Neuron (in vitro differentiated cells): ENCODE measurements at regions not wholly inside any gene's neighbourhood (a gene's known extent, or its start where the extent isn't known, plus 50 kb on each side); places are given as distances from the start of the nearest gene placed in this dataset.
"Not testable (repeated sequence)": the region's sequence is repeated elsewhere in the genome, so short reads cannot be mapped to it uniquely, and the experiment has no call there.

Experiments
- H2AFZ ChIP-seq: one replicate; pipeline ENCODE4 v1.6.1; 2013; ENCODE audit warnings: low read depth, mild to moderate bottlenecking, inconsistent platforms, low read length, moderate library complexity
- H3K27me3 ChIP-seq: one replicate; pipeline ENCODE4 v1.6.1; 2013; ENCODE audit warnings: low read length; ENCODE audit not compliant: insufficient read depth
- H3K36me3 ChIP-seq: one replicate; pipeline ENCODE4 v1.6.1; 2013; ENCODE audit warnings: low read length; ENCODE audit not compliant: insufficient read depth
- H3K4me1 ChIP-seq: one replicate; pipeline ENCODE4 v1.6.1; 2013; ENCODE audit warnings: low read length; ENCODE audit not compliant: insufficient read depth
- H3K4me3 ChIP-seq: 2 replicates; pipeline ENCODE4 v1.5.1; 2013; ENCODE audit warnings: mild to moderate bottlenecking, low read length, moderate library complexity
- H3K9me3 ChIP-seq: one replicate; pipeline ENCODE4 v1.6.1; 2013; ENCODE audit warnings: low read length

GRCh38 chr10:28906011-28906411, 228.7 kb downstream of the BAMBI start:
- H3K4me3 ChIP-seq, result no peak overlapping the region
- peaks cover 4% of the 10 kb centered on the region for H3K27me3 ChIP-seq
- H3K36me3 ChIP-seq, result no peaks in the 10 kb centered on the region
- H3K9me3 ChIP-seq, result peaks cover 2% of the 10 kb centered on the region
- H2AFZ ChIP-seq, result no peak overlapping the region
- no peaks in the 10 kb centered on the region for H3K4me1 ChIP-seq

GRCh38 chr10:28906415-28906814, 229.1 kb downstream of the BAMBI start:
- H3K9me3 ChIP-seq, result peaks cover 1% of the 10 kb centered on the region
- no peaks in the 10 kb centered on the region for H3K36me3 ChIP-seq
- no peaks in the 10 kb centered on the region for H3K4me1 ChIP-seq
- H3K4me3 ChIP-seq, result no peak overlapping the region
- peaks cover 4% of the 10 kb centered on the region for H3K27me3 ChIP-seq
- no peak overlapping the region for H2AFZ ChIP-seq

GRCh38 chr10:28906934-28907333, 229.6 kb downstream of the BAMBI start:
- Histone ChIP-seq H3K9me3 (no peaks in the 10 kb centered on the region), H3K4me3 (no peak overlapping the region), H3K4me1 (no peaks in the 10 kb centered on the region), H2AFZ (no peak overlapping the region), H3K27me3 (peaks cover 4% of the 10 kb centered on the region), H3K36me3 (no peaks in the 10 kb centered on the region)

GRCh38 chr10:28909875-28910274, 232.6 kb downstream of the BAMBI start:
- H3K4me3 ChIP-seq, result no peak overlapping the region
- H2AFZ ChIP-seq, result no peak overlapping the region
- peaks cover under 1% of the 10 kb centered on the region for H3K27me3 ChIP-seq
- H3K4me1 ChIP-seq, result no peaks in the 10 kb centered on the region
- H3K9me3 ChIP-seq, result no peaks in the 10 kb centered on the region
- H3K36me3 ChIP-seq, result no peaks in the 10 kb centered on the region

GRCh38 chr10:28910956-28911355, 233.6 kb downstream of the BAMBI start:
- Histone ChIP-seq H3K4me1 (no peaks in the 10 kb centered on the region), H3K36me3 (no peaks in the 10 kb centered on the region), H3K4me3 (no peak overlapping the region), H3K27me3 (no peaks in the 10 kb centered on the region), H3K9me3 (no peaks in the 10 kb centered on the region), H2AFZ (no peak overlapping the region)

- H3K27me3 ChIP-seq, H3K4me1 ChIP-seq, H3K36me3 ChIP-seq, H3K9me3 ChIP-seq, H3K4me3 ChIP-seq, H2AFZ ChIP-seq: not testable (repeated sequence)
These were observed 234.2 kb downstream of the BAMBI start for GRCh38 chr10:28911511-28911910.

GRCh38 chr10:28912017-28912783, 234.9 kb downstream of the BAMBI start:
- no peak overlapping the region for H2AFZ ChIP-seq
- H3K27me3 ChIP-seq, result peaks cover 4% of the 10 kb centered on the region
- H3K36me3 ChIP-seq, result no peaks in the 10 kb centered on the region
- no peaks in the 10 kb centered on the region for H3K9me3 ChIP-seq
- H3K4me1 ChIP-seq, result no peaks in the 10 kb centered on the region
- H3K4me3 ChIP-seq, result no peak overlapping the region

GRCh38 chr10:28913436-28914237, 236.3 kb downstream of the BAMBI start:
- Histone ChIP-seq H3K4me1 (no peaks in the 10 kb centered on the region), H3K4me3 (no peak overlapping the region), H3K27me3 (peaks cover 4% of the 10 kb centered on the region), H2AFZ (no peak overlapping the region), H3K9me3 (no peaks in the 10 kb centered on the region), H3K36me3 (no peaks in the 10 kb centered on the region)

GRCh38 chr10:28914701-28915100, 237.4 kb downstream of the BAMBI start:
- Histone ChIP-seq H3K4me3 (no peak overlapping the region), H3K36me3 (no peaks in the 10 kb centered on the region), H2AFZ (no peak overlapping the region), H3K9me3 (no peaks in the 10 kb centered on the region), H3K4me1 (no peaks in the 10 kb centered on the region), H3K27me3 (peaks cover 4% of the 10 kb centered on the region)

- no peak overlapping the region for H3K4me3 ChIP-seq
- H3K27me3 ChIP-seq, result peaks cover 4% of the 10 kb centered on the region
- H3K36me3 ChIP-seq, result no peaks in the 10 kb centered on the region
- H2AFZ ChIP-seq, result no peak overlapping the region
- no peaks in the 10 kb centered on the region for H3K9me3 ChIP-seq
- no peaks in the 10 kb centered on the region for H3K4me1 ChIP-seq
These were observed 238.8 kb downstream of the BAMBI start for GRCh38 chr10:28915989-28916588.

GRCh38 chr10:28920091-28920490, 242.8 kb downstream of the BAMBI start:
- Histone ChIP-seq H3K4me1 (no peaks in the 10 kb centered on the region), H2AFZ (no peak overlapping the region), H3K27me3 (peaks cover 21% of the 10 kb centered on the region), H3K36me3 (no peaks in the 10 kb centered on the region), H3K9me3 (no peaks in the 10 kb centered on the region), H3K4me3 (no peak overlapping the region)

GRCh38 chr10:28922127-28922526, 244.8 kb downstream of the BAMBI start:
- no peak overlapping the region for H3K4me3 ChIP-seq

GRCh38 chr10:28922861-28923260, 245.5 kb downstream of the BAMBI start:
- Histone ChIP-seq H3K4me1 (no peaks in the 10 kb centered on the region), H3K36me3 (no peaks in the 10 kb centered on the region), H3K27me3 (peaks cover 36% of the 10 kb centered on the region), H2AFZ (no peak overlapping the region), H3K9me3 (no peaks in the 10 kb centered on the region), H3K4me3 (no peak overlapping the region)

More at GRCh38 chr10:28922127-28922526, 244.8 kb downstream of the BAMBI start:
- Histone ChIP-seq H3K4me1 (no peaks in the 10 kb centered on the region), H2AFZ (no peak overlapping the region), H3K27me3 (peaks cover 30% of the 10 kb centered on the region), H3K36me3 (no peaks in the 10 kb centered on the region), H3K9me3 (no peaks in the 10 kb centered on the region)
